HCT116 (cell line): ENCODE measurements at regions not wholly inside any gene's neighbourhood (a gene's known extent, or its start where the extent isn't known, plus 50 kb on each side); places are given as distances from the start of the nearest gene placed in this dataset.

Experiments
- ATF3 ChIP-seq: IDR thresholded peaks from 2 replicates; pipeline ENCODE4 v1.6.1; 2012
- CEBPB ChIP-seq: IDR thresholded peaks from 2 replicates; pipeline ENCODE4 v1.6.1; 2012; ENCODE audit warnings: low read depth
- CTCF ChIP-seq, 3 experiments: fragments of 200-600 bp in 1 of 3; sonication (generic) in 1 of 3; IDR thresholded peaks in 2 of 3; conservative IDR thresholded peaks in 1 of 3; 2 replicates each; pipeline ENCODE4 v1.5.1; 2012 to 2017; ENCODE audit warnings: low read depth in 2 of 3, low read length in 2 of 3, antibody characterized with exemption in 1 of 3, borderline replicate concordance in 1 of 3, control low read depth in 1 of 3, mild to moderate bottlenecking in 1 of 3, mixed read lengths in 1 of 3, mixed run types in 1 of 3, moderate library complexity in 1 of 3; ENCODE audit not compliant: insufficient read depth in 1 of 3
- EZH2phosphoT487 ChIP-seq: fragments of 200-600 bp; IDR thresholded peaks from 2 replicates; pipeline ENCODE4 v1.6.1; 2018; ENCODE audit warnings: antibody characterized with exemption, borderline replicate concordance
- MAX ChIP-seq: IDR thresholded peaks from 2 replicates; pipeline ENCODE4 v1.6.1; 2012
- POLR2A ChIP-seq: IDR thresholded peaks from 2 replicates; pipeline ENCODE4 v1.7.0; 2011; ENCODE audit warnings: borderline replicate concordance; ENCODE audit not compliant: insufficient read depth, insufficient read length; ENCODE audit errors: extremely low read depth
- POLR2AphosphoS5 ChIP-seq: IDR thresholded peaks from 2 replicates; pipeline ENCODE4 v1.6.1; 2011; ENCODE audit warnings: mild to moderate bottlenecking, low read depth, low read length, moderate library complexity
- REST ChIP-seq: IDR thresholded peaks from 2 replicates; pipeline ENCODE4 v1.6.1; 2012; ENCODE audit warnings: low read depth
- SIN3A ChIP-seq: IDR thresholded peaks from 2 replicates; pipeline ENCODE4 v1.6.1; 2012; ENCODE audit warnings: low read depth
- ZBTB33 ChIP-seq: IDR thresholded peaks from 2 replicates; pipeline ENCODE4 v1.6.1; 2011; ENCODE audit warnings: mild to moderate bottlenecking, low read length, moderate library complexity; ENCODE audit not compliant: insufficient replicate concordance; ENCODE audit errors: extremely low read depth

- TF ChIP-seq REST = no peak
- TF ChIP-seq SIN3A = no peak
- TF ChIP-seq CTCF (IDR thresholded peaks at IDR 0.05 in 2 of 3, conservative IDR thresholded peaks at IDR 0.05 in 1 of 3; ENCODE audit: borderline replicate concordance in 1 of 3, insufficient read depth in 1 of 3, low read depth in 2 of 3, low read length in 2 of 3) = no peak
- TF ChIP-seq EZH2phosphoT487 = no peak
- TF ChIP-seq ATF3 = no peak
- no peak for TF ChIP-seq CEBPB
- no peak for TF ChIP-seq POLR2A
- TF ChIP-seq MAX = no peak
- TF ChIP-seq POLR2AphosphoS5 = no peak
- TF ChIP-seq ZBTB33 = no peak
Measured at GRCh38 chrX:121163443-121163842, 116.0 kb downstream of the GLUD2 start.
